Amygdala (tissue), 56 donors: ENCODE measurements at regions not wholly inside any gene's neighbourhood (a gene's known extent, or its start where the extent isn't known, plus 50 kb on each side); places are given as distances from the start of the nearest gene placed in this dataset.
A peak's percentile ranks its signal among the peaks of the same experiment; 100 is the strongest.
"Not testable (repeated sequence)": the region's sequence is repeated elsewhere in the genome, so short reads cannot be mapped to it uniquely, and the experiment has no call there.

Source experiments
- DNase-seq, 56 donors: peaks; one replicate each; lab custom pipeline; 2025; lab: John Stamatoyannopoulos, UW

- DNase-seq = no peak
These were observed 73.4 kb upstream of the ADRA1D start for GRCh38 chr20:4322499-4322898.

- no peak for DNase-seq
These were observed 71.2 kb upstream of the ADRA1D start for GRCh38 chr20:4320291-4320690.

- DNase-seq = no peak
These were observed 69.8 kb upstream of the ADRA1D start for GRCh38 chr20:4318891-4319290.

- not testable (repeated sequence) for DNase-seq
These were observed 61.5 kb upstream of the ADRA1D start for GRCh38 chr20:4310616-4311015.

GRCh38 chr20:4306206-4306605 lies 57.1 kb upstream of the ADRA1D start:
- DNase-seq = peak in 1 of 56 donors; percentile 5

GRCh38 chr20:4305091-4305490 lies 56.0 kb upstream of the ADRA1D start:
- DNase-seq = no peak

- DNase-seq = peak in 27 of 56 donors; percentile 1 to 52 (median 8)
These were observed 55.5 kb upstream of the ADRA1D start for GRCh38 chr20:4304601-4305000.

GRCh38 chr20:4303136-4303535 lies 54.0 kb upstream of the ADRA1D start:
- no peak for DNase-seq

- no peak for DNase-seq
These were observed 51.8 kb upstream of the ADRA1D start for GRCh38 chr20:4300921-4301320.

- no peak for DNase-seq
These were observed 51.3 kb upstream of the ADRA1D start for GRCh38 chr20:4300401-4300800.

GRCh38 chr20:4299773-4300172 lies 50.7 kb upstream of the ADRA1D start:
- no peak for DNase-seq

GRCh38 chr20:4299216-4299615 lies 50.1 kb upstream of the ADRA1D start:
- DNase-seq = no peak
